GM12872 (cell line): ENCODE measurements at regions not wholly inside any gene's neighbourhood (a gene's known extent, or its start where the extent isn't known, plus 50 kb on each side); places are given as distances from the start of the nearest gene placed in this dataset.

Experiments
- TF ChIP-seq, protein P1 (sequence below): IDR thresholded peaks from 3 replicates; pipeline ENCODE4 v1.5.1; 2011; ENCODE audit warnings: low read depth, mild to moderate bottlenecking, low read length, moderate library complexity; ENCODE audit not compliant: insufficient read depth

GRCh38 chr7:142443216-142444010, 185.6 kb upstream of the PRSS58 start:
- TF ChIP-seq, protein P1, sequence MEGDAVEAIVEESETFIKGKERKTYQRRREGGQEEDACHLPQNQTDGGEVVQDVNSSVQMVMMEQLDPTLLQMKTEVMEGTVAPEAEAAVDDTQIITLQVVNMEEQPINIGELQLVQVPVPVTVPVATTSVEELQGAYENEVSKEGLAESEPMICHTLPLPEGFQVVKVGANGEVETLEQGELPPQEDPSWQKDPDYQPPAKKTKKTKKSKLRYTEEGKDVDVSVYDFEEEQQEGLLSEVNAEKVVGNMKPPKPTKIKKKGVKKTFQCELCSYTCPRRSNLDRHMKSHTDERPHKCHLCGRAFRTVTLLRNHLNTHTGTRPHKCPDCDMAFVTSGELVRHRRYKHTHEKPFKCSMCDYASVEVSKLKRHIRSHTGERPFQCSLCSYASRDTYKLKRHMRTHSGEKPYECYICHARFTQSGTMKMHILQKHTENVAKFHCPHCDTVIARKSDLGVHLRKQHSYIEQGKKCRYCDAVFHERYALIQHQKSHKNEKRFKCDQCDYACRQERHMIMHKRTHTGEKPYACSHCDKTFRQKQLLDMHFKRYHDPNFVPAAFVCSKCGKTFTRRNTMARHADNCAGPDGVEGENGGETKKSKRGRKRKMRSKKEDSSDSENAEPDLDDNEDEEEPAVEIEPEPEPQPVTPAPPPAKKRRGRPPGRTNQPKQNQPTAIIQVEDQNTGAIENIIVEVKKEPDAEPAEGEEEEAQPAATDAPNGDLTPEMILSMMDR = no peak

DNA sequence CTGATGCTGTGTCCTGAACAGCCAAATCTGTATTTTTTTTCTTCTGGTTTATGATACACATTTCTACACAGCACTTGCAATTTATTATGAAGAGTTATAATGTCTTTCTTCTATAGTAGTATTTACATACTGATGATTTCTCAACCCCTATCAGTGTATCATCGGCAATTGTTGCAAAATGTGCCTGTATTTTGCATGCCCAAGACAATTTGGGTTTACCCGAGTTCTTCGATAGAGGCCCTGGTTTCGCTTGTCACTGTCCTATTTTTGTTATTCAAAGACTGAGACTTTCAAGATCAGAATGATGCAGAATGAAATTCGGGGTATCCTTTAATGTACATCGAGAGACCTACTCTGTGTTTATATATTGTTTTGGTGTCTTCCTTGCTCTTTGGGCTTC, 184.5 kb upstream of the PRSS58 start:
- TF ChIP-seq, protein P1 = no peak

DNA sequence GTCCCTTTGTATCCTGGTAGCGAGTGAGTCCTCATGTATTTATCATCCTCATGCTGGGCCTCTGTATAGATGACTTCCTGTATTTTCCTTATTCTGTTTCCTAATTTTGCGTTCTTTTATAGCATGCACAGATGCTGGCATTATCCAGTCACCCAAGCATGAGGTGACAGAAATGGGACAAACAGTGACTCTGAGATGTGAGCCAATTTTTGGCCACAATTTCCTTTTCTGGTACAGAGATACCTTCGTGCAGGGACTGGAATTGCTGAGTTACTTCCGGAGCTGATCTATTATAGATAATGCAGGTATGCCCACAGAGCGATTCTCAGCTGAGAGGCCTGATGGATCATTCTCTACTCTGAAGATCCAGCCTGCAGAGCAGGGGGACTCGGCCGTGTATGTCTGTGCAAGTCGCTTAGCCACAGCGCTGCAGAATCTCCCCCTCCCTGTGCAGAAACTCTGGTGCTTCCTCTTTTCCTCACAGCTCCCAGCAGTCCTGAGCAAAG, 183.1 kb upstream of the PRSS58 start:
- TF ChIP-seq, protein P1 = no peak

- TF ChIP-seq, protein P1 = no peak
These were observed 182.5 kb upstream of the PRSS58 start for GRCh38 chr7:142440219-142440905.

DNA sequence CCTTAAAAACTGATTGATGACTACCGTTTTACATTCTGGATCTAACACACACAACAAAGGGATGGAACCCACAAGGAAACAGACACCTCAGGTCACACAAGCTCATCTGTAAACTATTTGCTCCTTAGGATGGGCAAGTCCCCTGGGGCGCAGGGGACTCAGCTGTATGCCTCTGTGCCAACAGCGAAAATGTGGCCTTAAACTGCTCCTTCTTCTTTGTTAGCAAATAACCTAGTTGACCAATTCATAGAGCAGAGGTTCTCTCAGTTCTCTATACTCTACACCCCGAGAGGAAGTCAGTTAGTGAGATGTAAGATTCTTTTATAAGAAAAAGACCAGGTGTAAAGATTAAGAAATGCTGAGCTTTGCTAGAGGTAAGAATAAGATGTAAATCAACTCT, 181.9 kb upstream of the PRSS58 start:
- TF ChIP-seq, protein P1 = no peak

- TF ChIP-seq, protein P1 = no peak
These were observed 181.2 kb upstream of the PRSS58 start for GRCh38 chr7:142438923-142439515.

DNA sequence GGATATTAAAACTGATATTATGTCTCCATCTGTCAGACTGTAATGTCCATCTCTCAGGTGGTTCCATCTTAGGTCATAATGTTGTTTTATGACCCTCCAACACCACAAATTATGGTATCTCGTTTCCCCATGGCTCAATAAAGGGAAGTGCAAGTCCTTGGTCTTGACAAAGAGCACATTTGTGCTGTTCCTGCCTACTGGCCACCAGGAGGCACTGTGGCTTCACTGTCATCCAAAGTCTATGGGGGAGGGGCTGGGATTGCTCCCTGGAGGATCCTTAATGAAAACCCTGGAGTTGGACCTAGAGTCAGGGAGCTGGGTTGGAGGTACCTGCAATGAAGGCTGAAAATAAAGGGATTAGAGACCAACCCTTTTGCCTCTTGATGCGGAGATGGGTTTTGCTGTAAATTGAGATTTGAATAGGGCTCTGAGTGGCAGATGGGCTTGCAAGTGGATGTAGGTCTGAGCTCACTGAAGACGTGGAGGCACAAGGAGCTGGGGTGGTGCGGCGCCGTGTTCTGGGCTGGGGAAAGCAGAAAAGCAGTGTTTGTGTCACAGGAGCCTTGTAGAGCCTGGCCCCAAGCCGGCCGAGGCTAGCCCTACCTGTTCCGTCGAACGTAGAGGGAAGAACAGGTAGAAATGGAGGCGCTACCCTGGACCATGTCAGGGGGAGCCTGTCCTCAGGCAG, 180.5 kb upstream of the PRSS58 start:
- TF ChIP-seq, protein P1 = peak; percentile 85
